Activated T-helper 1 cell treated with Interleukin-2 at 50 U/mL for 16 hours (primary cell): ENCODE measurements at regions not wholly inside any gene's neighbourhood (a gene's known extent, or its start where the extent isn't known, plus 50 kb on each side); places are given as distances from the start of the nearest gene placed in this dataset.

ENCODE experiments used
- DNase-seq: peaks from one replicate; pipeline ENCODE4 v3.0.0-alpha.2; 2020; ENCODE audit warnings: low read depth

- no peak for DNase-seq
Measured at GRCh38 chr7:32264702-32265284, 194.6 kb upstream of the PDE1C start.

GRCh38 chr7:32263611-32264010 lies 193.4 kb upstream of the PDE1C start:
- no peak for DNase-seq

DNA sequence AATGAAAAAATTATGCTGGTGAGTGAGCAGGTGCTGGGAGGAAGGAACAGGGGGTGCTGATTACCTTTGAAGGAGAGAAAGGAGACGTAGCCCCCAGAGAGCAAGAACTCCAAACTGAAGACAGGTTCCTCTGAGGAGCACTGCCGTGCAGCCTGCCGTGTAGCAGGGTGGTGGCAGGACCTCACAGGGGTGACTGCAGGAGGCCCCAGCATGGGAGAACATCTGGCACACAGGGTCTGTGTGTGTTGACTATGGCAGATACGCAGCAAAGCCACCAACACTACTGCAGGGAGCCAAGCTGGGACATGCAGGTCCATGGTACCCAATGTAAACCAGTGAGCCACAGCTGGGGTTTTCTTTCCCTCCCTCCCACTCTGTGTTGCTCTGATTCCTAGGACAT lies 192.1 kb upstream of the PDE1C start:
- no peak for DNase-seq

- DNase-seq = no peak
Measured at GRCh38 chr7:32259931-32260596, 189.9 kb upstream of the PDE1C start.

GRCh38 chr7:32258265-32258664 lies 188.1 kb upstream of the PDE1C start:
- DNase-seq = no peak

- DNase-seq = no peak
Measured at GRCh38 chr7:32257621-32258020, 187.4 kb upstream of the PDE1C start.

DNA sequence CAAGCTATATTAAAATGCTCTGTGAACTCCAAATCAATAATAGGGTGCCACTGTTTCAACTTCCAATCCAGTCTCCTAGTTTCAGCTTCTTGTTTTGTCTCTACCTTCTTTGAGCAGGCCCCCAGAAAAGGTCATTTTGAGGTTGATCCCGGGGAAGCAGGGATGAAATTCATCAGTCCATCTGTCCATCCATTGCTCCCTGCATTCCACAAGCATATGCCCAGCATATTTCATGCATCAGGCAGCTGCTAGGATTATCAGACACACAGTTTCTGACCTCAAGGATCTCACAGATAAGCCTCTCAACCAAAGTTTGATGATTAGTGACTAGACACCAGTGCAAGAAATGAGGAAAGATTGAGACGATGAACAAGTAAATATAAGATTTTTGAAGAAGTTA lies 186.6 kb upstream of the PDE1C start:
- DNase-seq = no peak

- DNase-seq = no peak
Measured at GRCh38 chr7:32256376-32256775, 186.2 kb upstream of the PDE1C start.

DNA sequence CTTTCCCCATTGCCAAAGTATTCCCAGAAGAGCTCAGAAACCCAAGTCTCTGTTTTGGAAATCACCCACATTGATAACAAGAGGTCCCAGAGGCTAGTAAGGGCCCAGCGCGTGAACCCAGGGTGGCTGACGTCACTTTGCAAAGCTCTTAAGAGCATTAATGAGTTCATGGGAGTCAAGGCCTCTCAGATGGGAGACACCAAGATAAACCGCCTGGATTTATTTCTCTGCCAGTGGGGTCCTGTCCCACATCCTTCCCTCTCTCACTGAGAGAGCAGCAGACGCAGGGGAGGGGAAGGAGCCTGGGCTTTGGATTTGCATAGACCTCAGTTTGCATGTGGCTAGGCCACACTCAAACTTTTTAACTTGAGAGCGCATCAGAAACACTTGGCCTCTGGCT lies 184.8 kb upstream of the PDE1C start:
- DNase-seq = no peak

DNA sequence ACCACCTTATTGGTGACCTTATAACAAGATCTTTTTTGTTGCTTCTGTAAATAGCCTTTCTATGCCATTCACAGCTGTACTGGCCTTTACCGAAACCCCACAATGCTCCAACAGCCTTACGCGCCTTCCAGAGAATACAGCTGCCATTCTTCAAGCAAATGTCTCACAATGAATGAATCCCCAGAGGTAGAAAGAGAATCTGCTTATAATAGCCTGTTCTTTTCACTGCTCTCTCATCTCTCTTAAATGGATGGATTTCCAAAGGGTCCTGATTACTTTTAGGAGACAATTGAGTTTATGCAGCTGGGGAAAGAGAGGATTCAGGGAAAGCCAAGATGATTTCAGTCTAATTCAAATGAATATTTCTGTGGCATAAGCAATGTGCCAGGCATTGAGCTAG lies 183.1 kb upstream of the PDE1C start:
- no peak for DNase-seq

DNA sequence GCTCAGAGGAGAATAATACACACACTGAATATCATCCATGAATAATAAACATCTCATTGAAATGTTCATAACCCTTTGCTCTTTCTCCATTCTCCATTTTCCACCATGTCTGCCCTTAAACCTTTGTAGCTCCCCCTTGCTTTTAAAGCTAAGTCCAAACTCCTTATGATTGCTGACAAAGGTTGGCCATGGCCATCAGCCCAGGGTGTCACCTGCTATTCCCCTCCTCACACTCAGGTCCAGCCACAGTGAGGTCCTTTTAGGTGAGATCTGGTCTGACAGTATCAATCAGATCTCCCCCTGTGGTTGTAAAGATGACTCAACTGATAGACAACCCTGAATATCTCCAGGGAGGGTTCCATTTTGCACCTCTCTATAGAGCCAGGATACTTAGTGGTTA lies 181.5 kb upstream of the PDE1C start:
- no peak for DNase-seq

DNA sequence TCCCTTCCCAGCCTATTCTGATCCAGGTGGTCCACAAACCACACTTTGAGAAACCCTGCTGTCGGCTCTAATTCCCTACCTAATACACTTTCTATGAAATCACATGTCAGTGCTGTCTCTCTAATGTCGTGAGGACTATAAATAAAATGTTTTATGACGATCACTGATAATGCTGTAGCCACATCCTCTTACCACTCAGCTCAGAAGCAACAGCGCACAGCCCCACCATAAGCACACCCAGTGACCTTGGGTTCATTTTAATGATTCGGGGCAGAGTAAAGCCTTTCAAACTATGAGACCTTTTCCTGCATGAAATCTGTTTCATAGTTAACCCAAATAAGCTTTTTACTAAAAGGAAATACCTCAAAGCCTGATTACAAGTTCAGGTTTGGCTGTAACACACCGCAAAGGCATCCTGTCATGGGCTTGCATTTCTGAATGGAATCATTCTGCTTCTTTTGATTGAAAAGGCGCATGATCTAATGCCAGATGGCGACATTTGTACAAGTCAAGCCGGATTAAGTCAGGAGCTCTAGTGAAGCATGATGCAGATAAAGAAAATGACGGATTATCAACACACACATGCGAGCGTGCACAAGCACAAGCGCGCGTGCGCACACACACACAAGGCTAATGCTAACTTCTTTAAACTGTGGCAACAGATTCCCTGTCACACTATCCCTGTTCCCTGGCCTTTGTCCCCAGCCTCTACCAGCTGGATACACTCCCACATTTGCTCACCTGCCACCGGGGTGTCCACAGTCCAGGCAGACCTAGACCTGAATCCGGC lies 180.5 kb upstream of the PDE1C start:
- DNase-seq = no peak

DNA sequence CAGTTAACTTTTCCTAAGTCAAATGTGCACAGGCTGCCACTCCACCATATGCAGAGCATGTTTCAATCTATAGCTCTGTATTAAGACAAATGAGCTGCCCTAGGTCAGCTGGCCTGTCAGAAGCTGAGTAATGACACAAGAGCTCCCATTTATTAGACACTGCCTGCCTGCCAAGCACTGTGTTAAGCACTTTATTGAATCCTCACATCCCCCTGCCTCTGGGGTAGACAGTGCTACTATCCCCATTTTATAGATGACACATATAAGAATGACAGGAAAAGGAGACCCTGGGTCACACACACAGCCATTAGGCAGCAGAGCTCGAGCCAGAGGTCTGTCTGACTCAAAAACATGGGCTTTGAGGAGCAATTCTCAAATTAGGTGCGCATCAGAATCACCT lies 179.8 kb upstream of the PDE1C start:
- no peak for DNase-seq

DNA sequence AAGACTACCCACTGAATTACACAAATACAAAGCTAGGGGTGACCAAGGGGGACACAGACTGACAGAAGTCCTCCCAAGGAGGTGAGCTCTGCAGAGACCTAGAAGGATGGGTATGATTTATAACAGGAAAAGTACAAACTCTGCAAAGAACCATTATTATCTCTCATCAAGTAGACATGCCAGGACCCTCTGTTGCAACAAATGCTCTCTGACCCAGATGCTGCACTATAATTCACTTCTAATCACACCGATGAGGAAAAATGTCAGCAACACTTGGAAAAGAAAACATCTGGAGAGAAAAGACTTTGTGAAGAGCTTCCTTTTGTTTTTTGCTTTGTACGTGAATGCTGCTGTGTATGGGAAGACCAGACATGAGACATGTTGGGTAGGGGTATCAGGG lies 178.3 kb upstream of the PDE1C start:
- DNase-seq = no peak

DNA sequence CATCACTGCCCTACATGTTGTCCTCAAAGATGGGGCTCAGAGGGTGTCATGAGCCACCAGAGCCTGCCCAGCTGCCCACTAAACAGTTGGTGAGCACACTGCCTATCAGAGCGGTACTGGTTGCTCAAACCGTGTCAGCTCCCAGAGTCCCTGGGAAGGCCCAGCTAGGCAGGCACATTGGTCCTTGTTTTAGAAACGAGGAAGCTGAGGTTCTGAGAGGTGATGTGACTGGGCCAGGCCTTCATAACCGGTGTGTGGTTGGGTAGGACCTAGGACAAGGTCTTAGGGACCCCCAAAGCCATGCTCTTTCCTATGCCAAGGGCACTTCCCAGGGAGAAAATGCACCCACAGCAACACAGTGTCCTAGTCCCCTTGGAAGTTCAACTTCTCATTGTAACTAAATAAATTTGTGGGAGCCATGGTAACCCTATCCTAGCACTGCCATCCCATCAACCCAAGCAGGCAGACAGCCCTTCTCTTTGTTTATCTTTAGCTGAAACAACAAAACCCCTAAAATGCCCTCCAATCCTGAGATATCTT lies 174.7 kb upstream of the PDE1C start:
- DNase-seq = no peak

GRCh38 chr7:32243687-32244290 lies 173.6 kb upstream of the PDE1C start:
- DNase-seq = no peak

DNA sequence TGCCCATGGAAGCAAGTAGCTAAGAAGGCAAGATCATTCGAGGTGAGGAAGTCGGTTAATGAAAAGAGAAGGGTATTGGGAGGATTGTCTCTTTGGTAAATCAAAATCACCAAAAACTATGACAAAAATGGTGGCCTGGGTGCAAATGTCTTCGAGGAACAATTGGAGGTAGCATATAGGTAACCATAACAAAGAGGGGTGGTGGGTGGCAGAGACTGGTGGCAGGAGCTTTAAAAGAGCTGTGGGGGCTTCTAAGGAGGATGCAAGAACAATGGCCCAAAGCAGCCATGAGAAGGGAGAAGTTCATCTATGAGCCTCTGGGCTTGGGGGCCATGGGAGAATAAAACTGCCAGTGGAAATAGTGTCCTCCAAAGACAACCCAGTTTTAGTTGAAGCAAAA lies 172.2 kb upstream of the PDE1C start:
- DNase-seq = no peak

- DNase-seq = no peak
Measured at GRCh38 chr7:32241636-32242035, 171.4 kb upstream of the PDE1C start.

- DNase-seq = no peak
Measured at GRCh38 chr7:32239764-32240163, 169.6 kb upstream of the PDE1C start.

GRCh38 chr7:32228601-32229000 lies 158.4 kb upstream of the PDE1C start:
- DNase-seq = no peak

DNA sequence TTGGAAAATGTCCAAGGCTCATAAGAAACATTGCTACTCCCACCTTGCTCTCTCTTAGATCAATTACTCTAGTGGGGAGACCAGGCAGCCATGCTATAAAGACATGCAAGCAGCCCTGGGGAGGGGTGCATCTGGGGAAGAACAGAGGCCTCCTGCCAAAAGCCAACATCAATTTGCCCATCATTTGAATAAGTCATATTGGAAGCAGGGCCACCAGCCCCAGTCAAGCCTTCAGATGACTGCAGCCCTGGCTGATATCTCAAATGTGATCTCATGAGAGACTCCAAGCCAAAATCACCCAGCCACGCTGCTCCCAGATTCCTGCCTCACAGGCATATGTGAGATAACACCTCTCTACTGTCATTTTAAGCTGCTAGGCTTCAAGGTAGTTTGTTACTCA lies 157.5 kb upstream of the PDE1C start:
- DNase-seq = no peak

- DNase-seq = no peak
Measured at GRCh38 chr7:32224276-32224675, 154.1 kb upstream of the PDE1C start.

DNA sequence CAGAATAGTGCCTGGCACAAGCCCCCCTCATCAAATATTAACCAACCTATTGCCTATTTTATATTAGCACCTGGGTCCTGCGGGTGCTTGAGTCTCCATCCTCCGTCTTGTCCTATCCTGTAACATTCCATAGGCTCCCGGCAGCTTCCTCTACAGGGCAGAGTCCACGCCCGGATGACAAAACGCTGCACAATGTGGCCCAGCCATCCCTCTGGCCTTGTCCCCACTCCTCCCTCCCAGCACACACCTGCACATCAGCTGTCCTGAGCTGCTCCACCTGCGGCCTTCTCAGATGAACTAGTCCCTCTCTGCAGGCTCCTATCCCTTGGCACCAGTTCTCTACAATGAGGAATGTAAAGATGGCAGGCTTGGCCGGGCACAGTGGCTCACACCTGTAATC lies 153.5 kb upstream of the PDE1C start:
- DNase-seq = no peak
